Effector memory CD8-positive, alpha-beta T cell (primary cell): ENCODE measurements at regions not wholly inside any gene's neighbourhood (a gene's known extent, or its start where the extent isn't known, plus 50 kb on each side); places are given as distances from the start of the nearest gene placed in this dataset.
"Not testable (repeated sequence)": the region's sequence is repeated elsewhere in the genome, so short reads cannot be mapped to it uniquely, and the experiment has no call there.

Experiments used
- ATAC-seq: fragments of 150-1000 bp; cut with Tn5 transposase; replicated peaks from 2 replicates; pipeline ENCODE4 v1.10.0; 2021; ENCODE audit warnings: mild to moderate bottlenecking, moderate library complexity
- DNase-seq, 3 experiments: peaks; one replicate each; pipeline ENCODE4 v3.0.0; 2021
- H3K27ac Mint-ChIP-seq, 2 donors: one replicate each; pipeline ENCODE4 v1.8.0; 2022; ENCODE audit warnings: mild to moderate bottlenecking in 2 of 2, mixed read lengths in 2 of 2, moderate library complexity in 2 of 2
- H3K27me3 Mint-ChIP-seq, 2 donors: one replicate each; pipeline ENCODE4 v1.8.0; 2022; ENCODE audit warnings: mixed read lengths in 2 of 2
- H3K36me3 Mint-ChIP-seq: one replicate; pipeline ENCODE4 v1.8.0; 2022; ENCODE audit warnings: mild to moderate bottlenecking, moderate library complexity, mixed read lengths; ENCODE audit not compliant: insufficient read depth
- H3K4me1 Mint-ChIP-seq, 2 donors: one replicate each; pipeline ENCODE4 v1.8.0; 2022; ENCODE audit warnings: low read depth in 2 of 2, mixed read lengths in 2 of 2
- H3K4me3 Mint-ChIP-seq, 2 donors: one replicate each; pipeline ENCODE4 v1.8.0; 2022; ENCODE audit warnings: mild to moderate bottlenecking in 2 of 2, mixed read lengths in 2 of 2, moderate library complexity in 2 of 2
- H3K9me3 Mint-ChIP-seq, 2 donors: one replicate each; pipeline ENCODE4 v1.8.0; 2022; ENCODE audit warnings: mixed read lengths in 2 of 2

- Mint-ChIP-seq H3K27ac (no peak overlapping the region), H3K9me3 (no peaks in the 10 kb centered on the region), H3K27me3 (no peaks in the 10 kb centered on the region), H3K4me3 (no peak overlapping the region), H3K4me1 (no peaks in the 10 kb centered on the region), H3K36me3 (no peaks in the 10 kb centered on the region)
- DNase-seq: no peak
- ATAC-seq: no peak
Observed at GRCh38 chr6:113366505-113366904, 490.6 kb upstream of the MARCKS start.

DNA sequence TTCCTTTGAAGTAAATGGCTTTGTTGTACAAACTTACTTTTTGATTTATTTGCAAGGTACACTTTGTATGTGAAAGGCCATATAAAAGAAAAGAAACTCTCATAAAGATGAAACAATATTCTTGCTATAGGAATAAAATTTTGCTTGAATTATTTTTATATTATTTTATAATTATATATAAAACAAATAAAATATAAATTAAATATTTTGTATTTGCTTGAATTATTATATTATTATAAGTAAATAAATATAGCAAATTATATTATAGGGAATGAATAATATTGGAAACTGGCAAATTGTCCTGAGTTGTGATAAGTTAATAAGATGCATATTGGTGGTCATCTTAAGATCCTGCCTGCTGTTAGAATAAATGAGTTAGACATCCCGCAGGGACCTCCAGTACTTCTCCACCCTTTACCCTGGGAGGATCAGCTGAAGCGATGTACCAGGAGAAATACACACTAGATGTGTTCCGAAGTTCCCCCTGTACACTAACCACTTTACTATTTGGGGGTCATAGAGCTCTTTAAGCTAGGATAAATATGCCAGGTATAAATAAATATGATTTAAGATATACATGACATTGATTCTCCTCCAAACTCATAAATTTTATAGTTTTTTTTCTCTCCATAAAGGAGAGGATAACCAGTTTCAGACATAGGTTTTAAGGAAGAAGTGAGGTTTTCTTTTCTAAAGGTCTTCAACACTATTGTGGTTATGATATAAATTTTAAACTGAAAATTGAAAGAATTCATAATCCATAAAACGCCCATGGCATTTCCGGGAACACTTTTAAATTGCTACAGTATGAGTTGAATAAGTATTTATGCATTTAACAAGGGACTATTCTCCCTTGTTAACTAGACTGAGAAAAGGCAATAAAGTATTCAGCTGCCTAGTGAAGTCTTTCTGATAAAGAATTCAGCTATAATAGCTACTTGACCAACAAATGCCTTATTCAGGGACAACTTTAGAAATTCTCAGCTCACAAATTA, 486.3 kb upstream of the MARCKS start:
- DNase-seq (no peak), ATAC-seq (no peak)
- Mint-ChIP-seq H3K27ac (no peak overlapping the region), H3K27me3 (no peaks in the 10 kb centered on the region), H3K36me3 (no peaks in the 10 kb centered on the region), H3K9me3 (peaks cover 0 to 11% of the 10 kb centered on the region in 2 donors), H3K4me1 (no peaks in the 10 kb centered on the region), H3K4me3 (no peak overlapping the region)

DNA sequence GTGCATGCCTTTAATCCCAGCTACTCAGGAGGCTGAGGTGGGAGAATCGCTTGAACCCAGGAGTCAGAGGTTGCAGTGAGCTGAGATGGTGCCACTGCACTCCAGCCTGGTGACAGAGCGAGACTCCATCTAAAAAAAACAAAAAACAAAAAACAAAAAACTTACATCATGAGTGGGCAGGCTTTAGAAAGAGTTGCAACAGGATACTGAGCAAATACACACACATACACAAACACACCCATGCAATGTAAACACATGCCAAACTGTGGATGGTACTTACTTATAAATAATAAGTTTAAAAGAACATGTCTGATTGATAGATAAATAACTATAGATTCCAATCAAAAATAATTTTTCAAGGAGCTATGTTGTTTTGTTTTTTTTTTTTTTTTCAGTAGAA, 481.7 kb upstream of the MARCKS start:
- H3K27me3 Mint-ChIP-seq, H3K27ac Mint-ChIP-seq, DNase-seq, H3K4me3 Mint-ChIP-seq, H3K4me1 Mint-ChIP-seq, H3K36me3 Mint-ChIP-seq, ATAC-seq: not testable (repeated sequence)
- peaks cover 0 to 17% of the 10 kb centered on the region in 2 donors for H3K9me3 Mint-ChIP-seq

DNA sequence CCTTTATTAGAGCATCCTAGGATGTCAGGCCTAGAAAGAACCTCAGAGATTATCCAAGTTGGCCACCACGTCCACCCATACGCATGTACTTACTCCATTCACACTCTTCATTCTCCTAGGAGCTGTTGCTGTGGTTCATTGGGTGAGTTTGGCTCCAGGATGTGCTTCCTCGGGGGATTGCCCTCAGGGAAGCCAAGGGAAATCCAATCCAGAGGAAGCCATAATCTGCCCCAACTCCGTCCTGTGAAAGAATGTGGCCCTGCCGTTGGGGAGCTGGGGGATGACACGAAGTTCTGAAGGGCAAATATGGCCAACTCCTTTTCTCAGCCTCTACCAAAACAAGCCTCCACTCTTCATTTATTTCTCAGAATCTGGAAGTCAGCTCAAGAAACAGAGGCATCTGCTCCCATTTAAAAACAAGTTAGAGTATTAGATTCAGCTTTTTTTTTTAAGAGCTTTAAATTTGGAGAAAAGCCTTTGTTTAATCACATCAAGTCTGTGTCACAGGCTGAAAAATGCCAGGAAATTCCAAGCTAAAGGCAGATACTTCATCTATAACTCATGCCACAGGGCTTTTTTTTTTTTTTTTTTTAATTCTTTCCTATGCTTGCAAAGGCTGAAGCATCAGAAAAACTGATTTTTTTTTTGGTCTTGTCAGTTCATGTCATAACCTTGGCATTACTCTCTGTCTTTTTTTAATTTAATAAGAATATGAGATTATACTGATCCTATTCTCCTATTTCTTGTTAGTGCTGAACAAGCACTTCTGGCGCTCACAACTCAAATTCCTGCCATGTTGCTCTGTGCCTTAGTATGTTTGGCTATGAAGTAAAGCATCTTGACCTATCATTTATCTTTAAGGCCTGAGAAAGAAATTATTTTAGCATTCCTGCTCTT, 480.9 kb upstream of the MARCKS start:
- H3K27ac Mint-ChIP-seq: no peak overlapping the region
- DNase-seq: no peak
- no peaks in the 10 kb centered on the region for H3K27me3 Mint-ChIP-seq
- H3K4me3 Mint-ChIP-seq: no peak overlapping the region
- no peak for ATAC-seq
- no peaks in the 10 kb centered on the region for H3K4me1 Mint-ChIP-seq
- no peaks in the 10 kb centered on the region for H3K36me3 Mint-ChIP-seq
- H3K9me3 Mint-ChIP-seq: peaks cover 0 to 17% of the 10 kb centered on the region in 2 donors

DNA sequence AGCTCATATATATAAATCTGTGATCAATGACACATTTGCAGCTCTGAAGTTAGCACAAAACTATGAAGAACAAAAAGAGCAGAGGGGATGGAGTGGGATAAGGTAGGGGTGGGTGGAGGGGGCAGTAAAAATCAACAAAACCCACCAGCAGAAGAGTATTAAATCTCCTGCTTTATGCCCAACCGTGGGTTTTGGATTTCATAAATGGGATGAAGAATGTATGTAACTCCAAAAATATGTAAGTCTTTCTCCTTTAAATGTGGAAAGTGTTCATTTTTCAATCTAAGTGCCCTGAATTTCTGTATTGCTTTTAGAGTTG, 480.3 kb upstream of the MARCKS start:
- Mint-ChIP-seq H3K27ac (no peak overlapping the region), H3K4me1 (no peaks in the 10 kb centered on the region), H3K4me3 (no peak overlapping the region), H3K36me3 (no peaks in the 10 kb centered on the region), H3K9me3 (peaks cover 0 to 17% of the 10 kb centered on the region in 2 donors), H3K27me3 (no peaks in the 10 kb centered on the region)
- DNase-seq (no peak), ATAC-seq (no peak)

DNA sequence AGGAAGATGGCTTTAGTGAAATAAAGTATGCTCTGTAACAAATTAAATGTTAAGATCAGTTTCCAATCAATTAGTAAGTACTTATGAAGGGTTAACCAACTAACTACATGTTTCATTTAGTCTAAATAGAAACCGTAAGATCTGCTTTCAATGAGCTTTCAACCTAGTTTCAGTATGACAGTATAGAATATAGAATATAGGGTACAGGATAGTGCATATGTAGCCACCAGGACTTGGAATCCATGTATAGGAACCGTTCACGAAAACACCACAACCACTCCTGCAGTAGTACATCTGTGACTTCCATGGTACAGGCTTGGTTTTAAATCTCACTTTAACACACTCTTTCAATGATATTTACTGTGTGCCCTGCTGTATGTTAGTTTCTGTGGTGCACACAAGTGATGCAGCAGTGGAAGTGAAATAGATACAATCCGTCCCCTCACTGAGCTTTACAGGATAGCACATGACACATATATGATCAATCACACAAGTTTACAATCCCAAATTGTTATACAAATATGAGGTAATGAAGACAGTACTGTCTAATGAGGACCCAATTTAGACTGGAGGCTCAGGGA, 479.7 kb upstream of the MARCKS start:
- Mint-ChIP-seq H3K4me3 (no peak overlapping the region), H3K27me3 (no peaks in the 10 kb centered on the region), H3K27ac (no peak overlapping the region), H3K4me1 (no peaks in the 10 kb centered on the region), H3K36me3 (no peaks in the 10 kb centered on the region), H3K9me3 (peaks cover 0 to 17% of the 10 kb centered on the region in 2 donors)
- no peak for ATAC-seq
- no peak for DNase-seq

DNA sequence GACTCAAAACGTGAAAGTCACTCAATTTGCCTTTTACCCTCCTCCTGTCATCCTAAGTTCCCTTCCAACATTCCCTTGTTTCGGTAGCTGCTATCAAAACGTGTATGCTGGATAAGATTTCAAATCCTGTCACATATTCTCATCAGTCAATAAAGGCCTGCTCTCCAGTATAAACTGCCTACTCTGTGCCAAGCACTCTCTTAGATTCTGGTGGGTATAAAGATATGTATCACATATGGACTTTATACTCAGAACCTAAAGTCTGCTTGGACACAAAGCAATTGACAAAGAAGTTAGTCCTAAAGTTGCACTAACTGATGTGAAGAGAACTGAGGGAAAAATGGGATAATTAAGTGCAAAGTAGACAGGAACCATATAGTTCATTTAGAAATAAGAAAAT, 476.6 kb upstream of the MARCKS start:
- no peak overlapping the region for H3K4me3 Mint-ChIP-seq
- H3K27me3 Mint-ChIP-seq: no peaks in the 10 kb centered on the region
- no peak for DNase-seq
- H3K4me1 Mint-ChIP-seq: no peaks in the 10 kb centered on the region
- ATAC-seq: no peak
- no peaks in the 10 kb centered on the region for H3K36me3 Mint-ChIP-seq
- peaks cover 0 to 6% of the 10 kb centered on the region in 2 donors for H3K9me3 Mint-ChIP-seq
- no peak overlapping the region for H3K27ac Mint-ChIP-seq

DNA sequence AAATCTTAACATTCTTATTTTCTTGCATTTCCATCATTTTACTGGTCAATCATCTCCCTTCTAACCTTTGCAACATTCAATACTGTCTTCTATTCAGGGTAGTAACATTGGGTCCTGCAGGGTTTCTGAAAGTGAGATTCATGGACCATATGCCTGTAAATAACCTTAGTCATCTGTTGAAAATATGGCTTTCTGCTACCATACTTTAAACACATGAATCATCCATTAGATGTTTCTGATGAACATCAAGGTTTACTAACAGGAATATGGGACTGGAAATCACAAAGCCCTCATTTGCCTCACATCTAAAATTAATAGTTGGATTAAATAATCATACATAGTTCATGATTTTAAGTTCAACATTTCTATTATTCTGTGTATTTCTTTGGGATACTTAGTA, 475.9 kb upstream of the MARCKS start:
- Mint-ChIP-seq H3K27ac (no peak overlapping the region), H3K27me3 (no peaks in the 10 kb centered on the region)

DNA sequence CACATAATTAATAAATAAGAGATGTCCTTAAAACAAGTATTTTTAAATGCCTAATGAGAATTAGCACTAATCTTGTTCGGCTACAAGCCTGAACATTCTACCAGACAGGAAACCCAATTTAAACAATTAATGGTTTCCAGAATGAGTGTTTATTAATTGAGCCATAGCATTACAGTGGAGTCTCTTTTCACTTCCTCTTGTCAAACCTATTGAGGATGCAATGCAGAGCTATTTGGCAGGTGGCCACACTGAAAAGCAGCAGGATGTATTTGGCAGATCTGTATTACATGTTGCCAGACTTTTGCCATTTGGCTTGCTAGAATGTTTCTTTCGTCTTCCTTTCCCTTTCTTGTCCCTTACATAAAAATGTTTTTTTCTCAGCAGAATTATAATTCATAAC, 475.2 kb upstream of the MARCKS start:
- no peak for ATAC-seq
- H3K9me3 Mint-ChIP-seq: peaks cover 0 to 6% of the 10 kb centered on the region in 2 donors
- no peaks in the 10 kb centered on the region for H3K27me3 Mint-ChIP-seq

More for the DNA sequence above, 475.9 kb upstream of the MARCKS start:
- Mint-ChIP-seq H3K4me1 (no peaks in the 10 kb centered on the region), H3K9me3 (peaks cover 0 to 6% of the 10 kb centered on the region in 2 donors), H3K4me3 (no peak overlapping the region), H3K36me3 (no peaks in the 10 kb centered on the region)
- no peak for DNase-seq
- ATAC-seq: no peak

DNA sequence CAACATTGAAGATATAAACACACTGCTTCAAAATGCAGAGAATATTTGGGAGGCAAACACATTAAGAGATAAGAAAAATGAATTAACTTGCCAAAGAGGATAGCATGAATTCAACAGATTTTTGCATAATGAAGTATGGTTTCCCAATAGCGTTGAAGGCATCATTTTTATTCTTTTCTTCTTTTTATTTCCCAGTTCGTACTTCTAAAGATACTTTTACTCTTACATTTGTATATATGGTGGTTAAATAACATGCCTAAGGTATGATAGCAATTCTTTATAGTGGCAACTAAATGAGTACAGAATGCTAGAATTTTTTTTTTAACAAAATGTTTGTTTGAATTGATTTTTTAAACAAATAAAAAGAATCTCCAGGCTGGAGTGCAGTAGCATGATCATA, 473.4 kb upstream of the MARCKS start:
- no peaks in the 10 kb centered on the region for H3K9me3 Mint-ChIP-seq
- no peak overlapping the region for H3K4me3 Mint-ChIP-seq
- H3K36me3 Mint-ChIP-seq: no peaks in the 10 kb centered on the region
- no peak for DNase-seq
- no peaks in the 10 kb centered on the region for H3K27me3 Mint-ChIP-seq
- no peaks in the 10 kb centered on the region for H3K4me1 Mint-ChIP-seq
- no peak overlapping the region for H3K27ac Mint-ChIP-seq
- ATAC-seq: no peak

More for the DNA sequence above, 475.2 kb upstream of the MARCKS start:
- no peak for DNase-seq
- Mint-ChIP-seq H3K36me3 (no peaks in the 10 kb centered on the region), H3K4me1 (no peaks in the 10 kb centered on the region), H3K4me3 (no peak overlapping the region), H3K27ac (no peak overlapping the region)

- ATAC-seq: no peak
- Mint-ChIP-seq H3K9me3 (no peaks in the 10 kb centered on the region), H3K27me3 (no peaks in the 10 kb centered on the region), H3K4me1 (no peaks in the 10 kb centered on the region), H3K27ac (no peak overlapping the region), H3K36me3 (no peaks in the 10 kb centered on the region), H3K4me3 (no peak overlapping the region)
- no peak for DNase-seq
Observed at GRCh38 chr6:113385020-113385431, 472.1 kb upstream of the MARCKS start.

DNA sequence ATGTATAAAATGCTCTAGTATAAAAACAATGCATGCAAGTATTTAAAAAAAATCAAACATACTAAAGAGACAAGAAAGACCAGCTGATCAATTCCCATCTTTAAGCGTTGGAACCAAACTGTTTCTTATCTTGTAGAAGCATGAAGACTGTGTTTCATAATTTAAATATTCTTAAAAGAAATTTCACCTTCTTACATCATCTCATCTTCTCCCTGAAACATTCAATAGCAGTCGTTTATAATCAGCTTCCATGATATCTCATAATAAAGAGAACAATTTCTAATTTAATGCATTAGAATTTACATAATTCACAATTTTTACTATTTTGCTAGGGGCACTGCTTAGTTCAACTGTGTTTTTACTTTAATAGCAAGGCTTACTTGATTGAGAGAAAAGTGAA, 468.1 kb upstream of the MARCKS start:
- Mint-ChIP-seq H3K9me3 (peaks cover 0 to 3% of the 10 kb centered on the region in 2 donors), H3K27me3 (no peaks in the 10 kb centered on the region), H3K4me3 (no peak overlapping the region), H3K4me1 (no peaks in the 10 kb centered on the region), H3K36me3 (no peaks in the 10 kb centered on the region), H3K27ac (no peak overlapping the region)
- DNase-seq (no peak), ATAC-seq (no peak)

GRCh38 chr6:113392551-113393055, 464.5 kb upstream of the MARCKS start:
- ATAC-seq: no peak
- H3K27me3 Mint-ChIP-seq: no peaks in the 10 kb centered on the region
- no peak overlapping the region for H3K4me3 Mint-ChIP-seq
- no peak overlapping the region for H3K27ac Mint-ChIP-seq
- DNase-seq: no peak
- no peaks in the 10 kb centered on the region for H3K36me3 Mint-ChIP-seq
- H3K4me1 Mint-ChIP-seq: no peaks in the 10 kb centered on the region
- peaks cover 0 to 4% of the 10 kb centered on the region in 2 donors for H3K9me3 Mint-ChIP-seq
